PC-3 (cell line): ENCODE measurements at regions not wholly inside any gene's neighbourhood (a gene's known extent, or its start where the extent isn't known, plus 50 kb on each side); places are given as distances from the start of the nearest gene placed in this dataset.

Source experiments
- ATAC-seq: fragments of 200-7000 bp; cut with Tn5 transposase; 2 replicates; pipeline ENCODE4 v1.9.1; 2020; ENCODE audit warnings: mild to moderate bottlenecking, moderate library complexity
- BruUV-seq: library from RNA; stranded (reverse); fragments of 400-500 nt; replicated peaks from 2 replicates; lab custom pipeline; 2021; lab: Mats Ljungman, UMichigan
- CTCF ChIA-PET: fragments of 300-600 bp; sonication (Branson Sonifier 250); formaldehyde crosslinking; loops from one replicate; lab custom pipeline; 2022; ENCODE audit warnings: antibody characterized with exemption; lab: Charles Lee
- POLR2A ChIA-PET: fragments of 300-600 bp; sonication (Branson Sonifier 250); formaldehyde crosslinking; loops from one replicate; lab custom pipeline; 2022; ENCODE audit warnings: antibody characterized with exemption; ENCODE audit not compliant: unreplicated experiment; lab: Charles Lee
- DNase-seq: peaks from one replicate; pipeline ENCODE4 v3.0.0-alpha.2; 2015
- H2AFZ ChIP-seq: fragments of 300-600 bp; sonication (generic); 2 replicates; pipeline ENCODE4 v1.6.0; 2016; ENCODE audit warnings: antibody characterized with exemption, low read length
- H3F3A ChIP-seq: fragments of 300-600 bp; sonication (generic); one replicate; pipeline ENCODE4 v1.6.0; 2017; ENCODE audit warnings: antibody characterized with exemption, low read length, control low read depth, mild to moderate bottlenecking; ENCODE audit not compliant: unreplicated experiment
- H3K27ac ChIP-seq: fragments of 300-600 bp; sonication (generic); 2 replicates; pipeline ENCODE4 v1.5.1; 2016; ENCODE audit warnings: mild to moderate bottlenecking, low read length
- H3K27me3 ChIP-seq: fragments of 300-600 bp; sonication (generic); 2 replicates; pipeline ENCODE4 v1.6.1; 2016; ENCODE audit warnings: low read length, mixed read lengths
- H3K36me3 ChIP-seq: fragments of 300-600 bp; sonication (generic); 2 replicates; pipeline ENCODE4 v1.6.1; 2016; ENCODE audit warnings: low read depth, mixed run types, low read length, mixed read lengths
- H3K4me1 ChIP-seq: fragments of 300-600 bp; sonication (generic); 2 replicates; pipeline ENCODE4 v1.5.1; 2016; ENCODE audit warnings: low read length; ENCODE audit not compliant: insufficient read depth
- H3K4me2 ChIP-seq: fragments of 300-600 bp; sonication (generic); 2 replicates; pipeline ENCODE4 v1.6.0; 2016; ENCODE audit warnings: low read length
- H3K4me3 ChIP-seq: fragments of 300-600 bp; sonication (generic); 2 replicates; pipeline ENCODE4 v1.5.1; 2016; ENCODE audit warnings: mild to moderate bottlenecking, low read length, mixed read lengths
- H3K79me2 ChIP-seq: fragments of 300-600 bp; sonication (generic); 2 replicates; pipeline ENCODE4 v1.6.1; 2017; ENCODE audit warnings: low read length, mixed read lengths
- H3K9ac ChIP-seq: fragments of 300-600 bp; sonication (generic); 2 replicates; pipeline ENCODE4 v1.6.0; 2016; ENCODE audit warnings: mild to moderate bottlenecking, low read length
- H3K9me2 ChIP-seq: fragments of 300-600 bp; sonication (generic); replicated peaks from 2 replicates; pipeline ENCODE4 v1.6.1; 2016; ENCODE audit warnings: mixed run types, low read length, mixed read lengths
- H3K9me3 ChIP-seq: fragments of 300-600 bp; sonication (generic); 2 replicates; pipeline ENCODE4 v1.6.1; 2016; ENCODE audit warnings: low read length, mixed read lengths
- H4K20me1 ChIP-seq: fragments of 300-600 bp; sonication (generic); 2 replicates; pipeline ENCODE4 v1.6.1; 2016; ENCODE audit warnings: low read length, mixed read lengths
- CTCF ChIP-seq: fragments of 300-600 bp; sonication (generic); conservative IDR thresholded peaks from 2 replicates; pipeline ENCODE4 v1.5.1; 2017; ENCODE audit warnings: antibody characterized with exemption, low read depth, mild to moderate bottlenecking, low read length
- EZH2 ChIP-seq: fragments of 300-600 bp; sonication (generic); IDR thresholded peaks from one replicate; pipeline ENCODE4 v1.6.1; 2017; ENCODE audit warnings: antibody characterized with exemption, mild to moderate bottlenecking, low read length; ENCODE audit not compliant: unreplicated experiment
- EZH2phosphoT487 ChIP-seq: fragments of 300-600 bp; sonication (generic); IDR thresholded peaks from 2 replicates; pipeline ENCODE4 v1.6.1; 2018; ENCODE audit warnings: mild to moderate bottlenecking, antibody characterized with exemption, low read length, borderline replicate concordance
- intact Hi-C: fragments of 100-400 bp; cut with micrococcal nuclease; formaldehyde crosslinking; loops from 2 replicates; pipeline ENCODE4 v1.9.0; 2023

- BruUV-seq, result no TSS peak
- Histone ChIP-seq H3K27ac (no peak overlapping the region), H2AFZ (peak overlapping the region; percentile 6; the same call in 1 of the 2 replicates), H3K36me3 (no peaks in the 10 kb centered on the region), H3K4me3 (no peak overlapping the region), H3K79me2 (no peaks in the 10 kb centered on the region), H3K9ac (no peak overlapping the region), H3K4me1 (peaks cover 13% of the 10 kb centered on the region), H4K20me1 (no peaks in the 10 kb centered on the region), H3K9me2 (no peaks in the 10 kb centered on the region), H3F3A (no peaks in the 10 kb centered on the region), H3K4me2 (peak overlapping the region; percentile 27), H3K27me3 (no peaks in the 10 kb centered on the region), H3K9me3 (no peaks in the 10 kb centered on the region)
- ChIA-PET CTCF (no interaction called here), POLR2A (no interaction called here)
- ATAC-seq (no peak), DNase-seq (peak; percentile 67)
- intact Hi-C loops, result no loop called here
- TF ChIP-seq CTCF (no peak), EZH2 (no peak), EZH2phosphoT487 (no peak)
Measured at GRCh38 chr3:40843851-40844548, 319.2 kb downstream of the ZNF621 start.

GRCh38 chr3:40844896-40845295, 320.1 kb downstream of the ZNF621 start:
- ChIA-PET CTCF (no interaction called here), POLR2A (no interaction called here)
- ATAC-seq, result no peak
- no peaks in the 10 kb centered on the region for H3K36me3 ChIP-seq
- intact Hi-C loops, result no loop called here
- H3K79me2 ChIP-seq, result no peaks in the 10 kb centered on the region
- H3K9ac ChIP-seq, result no peak overlapping the region
- TF ChIP-seq EZH2 (no peak), EZH2phosphoT487 (no peak), CTCF (no peak)
- H3K9me3 ChIP-seq, result no peaks in the 10 kb centered on the region
- no TSS peak for BruUV-seq
- no peaks in the 10 kb centered on the region for H3K27me3 ChIP-seq
- no peak overlapping the region for H3K27ac ChIP-seq
- H4K20me1 ChIP-seq, result no peaks in the 10 kb centered on the region
- H3K4me2 ChIP-seq, result no peak overlapping the region
- no peaks in the 10 kb centered on the region for H3K9me2 ChIP-seq
- H2AFZ ChIP-seq, result no peak overlapping the region
- no peak overlapping the region for H3K4me3 ChIP-seq
- DNase-seq, result no peak
- peaks cover 13% of the 10 kb centered on the region for H3K4me1 ChIP-seq
- no peaks in the 10 kb centered on the region for H3F3A ChIP-seq

- Histone ChIP-seq H3K4me3 (no peak overlapping the region), H4K20me1 (no peaks in the 10 kb centered on the region), H3K9me3 (no peaks in the 10 kb centered on the region), H2AFZ (no peak overlapping the region), H3K79me2 (no peaks in the 10 kb centered on the region), H3K4me1 (peaks cover 13% of the 10 kb centered on the region), H3K27me3 (no peaks in the 10 kb centered on the region), H3K9ac (no peak overlapping the region), H3K36me3 (no peaks in the 10 kb centered on the region), H3K9me2 (no peaks in the 10 kb centered on the region), H3K4me2 (no peak overlapping the region), H3K27ac (no peak overlapping the region), H3F3A (no peaks in the 10 kb centered on the region)
- TF ChIP-seq CTCF (no peak), EZH2phosphoT487 (no peak), EZH2 (no peak)
- intact Hi-C loops, result no loop called here
- no TSS peak for BruUV-seq
- ATAC-seq, result no peak
- DNase-seq, result no peak
- CTCF ChIA-PET, result no interaction called here
- POLR2A ChIA-PET, result no interaction called here
Measured at GRCh38 chr3:40845447-40845846, 320.7 kb downstream of the ZNF621 start.
